SU-DHL-6 (cell line): ENCODE measurements at regions not wholly inside any gene's neighbourhood (a gene's known extent, or its start where the extent isn't known, plus 50 kb on each side); places are given as distances from the start of the nearest gene placed in this dataset.

Experiments
- H2AFZ ChIP-seq: fragments of 200-600 bp; sonication (generic); 2 replicates; pipeline ENCODE4 v1.6.1; 2014; ENCODE audit warnings: low read depth, mild to moderate bottlenecking, moderate library complexity, mixed read lengths, antibody characterized with exemption, low read length; ENCODE audit not compliant: severe bottlenecking
- H3F3A ChIP-seq: fragments of 200-600 bp; shearing (Covaris generic); 2 replicates; pipeline ENCODE4 v1.6.0; 2016; ENCODE audit warnings: antibody characterized with exemption, mild to moderate bottlenecking; ENCODE audit not compliant: insufficient read depth
- H3K27ac ChIP-seq: fragments of 200-600 bp; sonication (generic); 2 replicates; pipeline ENCODE4 v1.5.1; 2016; ENCODE audit warnings: low read depth, mild to moderate bottlenecking, low read length, moderate library complexity, mixed read lengths
- H3K27me3 ChIP-seq: fragments of 200-600 bp; sonication (generic), shearing (Covaris generic); 2 replicates; pipeline ENCODE4 v1.6.0; 2014; ENCODE audit warnings: mild to moderate bottlenecking, low read length
- H3K36me3 ChIP-seq: fragments of 200-600 bp; sonication (generic); 2 replicates; pipeline ENCODE4 v1.6.1; 2014; ENCODE audit warnings: mild to moderate bottlenecking, low read length, mixed read lengths
- H3K4me2 ChIP-seq: fragments of 300-600, 200-600 bp; shearing (Covaris generic), sonication (generic); 2 replicates; pipeline ENCODE4 v1.6.0; 2014; ENCODE audit warnings: low read length, low read depth, mild to moderate bottlenecking; ENCODE audit not compliant: poor library complexity, severe bottlenecking
- H3K4me3 ChIP-seq: fragments of 200-600 bp; sonication (generic); 2 replicates; pipeline ENCODE4 v1.5.1; 2014; ENCODE audit warnings: antibody characterized with exemption, low read length, mild to moderate bottlenecking, mixed read lengths; ENCODE audit not compliant: insufficient read depth, poor library complexity, severe bottlenecking
- H3K79me2 ChIP-seq: fragments of 200-600 bp; sonication (generic); 2 replicates; pipeline ENCODE4 v1.6.1; 2014; ENCODE audit warnings: mild to moderate bottlenecking, low read length, moderate library complexity; ENCODE audit not compliant: insufficient read depth
- H3K9ac ChIP-seq: fragments of 200-600 bp; sonication (generic); 2 replicates; pipeline ENCODE4 v1.7.0; 2014; ENCODE audit warnings: mild to moderate bottlenecking, low read length
- H3K9me2 ChIP-seq: fragments of 200-600 bp; sonication (generic); replicated peaks from 2 replicates; pipeline ENCODE4 v1.6.1; 2014; ENCODE audit warnings: low read length; ENCODE audit not compliant: insufficient read depth
- H3K9me3 ChIP-seq: fragments of 200-600 bp; sonication (generic); 2 replicates; pipeline ENCODE4 v1.6.1; 2014; ENCODE audit warnings: low read length, mixed read lengths; ENCODE audit not compliant: insufficient read depth
- H4K20me1 ChIP-seq: fragments of 200-600 bp; sonication (generic); 2 replicates; pipeline ENCODE4 v1.6.1; 2014; ENCODE audit warnings: low read depth, mild to moderate bottlenecking, antibody characterized with exemption, low read length, moderate library complexity, mixed read lengths
- EZH2phosphoT487 ChIP-seq: fragments of 200-600 bp; sonication (generic), shearing (Covaris generic); conservative IDR thresholded peaks from 2 replicates; pipeline ENCODE4 v1.6.1; 2018; ENCODE audit warnings: mild to moderate bottlenecking, antibody characterized with exemption, low read length, moderate library complexity, mixed read lengths
- TF ChIP-seq, protein P1 (sequence below): fragments of 200-600 bp; sonication (generic); IDR thresholded peaks from one replicate; pipeline ENCODE4 v1.5.1; 2017; ENCODE audit warnings: antibody characterized with exemption, mild to moderate bottlenecking, low read length, moderate library complexity; ENCODE audit not compliant: insufficient read depth, poor library complexity, severe bottlenecking

DNA sequence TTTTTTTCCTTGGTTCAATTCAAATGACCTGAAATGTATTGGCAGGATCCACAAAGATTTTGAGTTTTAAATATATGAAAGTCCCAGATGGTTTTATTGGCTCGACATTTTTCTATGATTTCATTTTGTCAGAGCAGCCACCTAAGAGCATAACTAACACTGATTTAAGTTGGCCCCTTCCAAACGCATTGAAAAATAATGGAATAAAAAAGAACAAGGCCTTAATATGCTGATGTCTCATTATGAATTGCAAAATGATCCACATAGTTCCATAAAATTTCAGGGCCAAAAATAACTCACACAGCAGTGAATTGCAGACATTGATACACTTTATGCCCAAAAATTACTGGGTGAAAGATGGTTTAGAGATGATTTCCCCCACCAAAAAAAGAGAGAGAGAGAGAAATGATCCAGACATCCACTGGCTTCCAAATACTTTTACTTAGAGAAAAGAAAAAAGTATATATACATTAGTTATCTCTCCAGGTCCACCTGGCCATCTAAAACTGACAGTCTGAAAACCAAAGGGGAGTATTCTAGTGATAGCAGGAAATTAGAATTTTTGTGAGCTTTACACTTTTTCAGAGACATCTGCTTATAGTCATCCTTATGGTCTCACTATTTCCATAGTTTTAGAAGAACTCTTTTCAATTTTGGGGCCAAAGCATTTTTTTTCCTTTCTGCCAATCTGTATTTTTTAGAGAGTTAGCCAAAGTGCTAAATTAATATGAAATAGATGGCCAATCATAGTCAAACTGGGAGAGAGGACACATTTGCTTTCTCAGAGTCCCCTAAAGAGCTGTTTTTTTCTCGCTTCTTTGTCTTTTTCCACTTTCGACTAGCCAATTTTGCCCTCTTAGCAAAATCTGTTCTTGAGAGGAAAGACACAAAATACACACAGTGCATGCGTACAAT is 213.5 kb upstream of the RND3 start:
- Histone ChIP-seq H3K36me3 (no peaks in the 10 kb centered on the region), H2AFZ (no peak overlapping the region), H3K4me2 (no peak overlapping the region), H3K79me2 (no peaks in the 10 kb centered on the region), H3K9ac (no peak overlapping the region), H3F3A (no peaks in the 10 kb centered on the region), H3K9me3 (no peaks in the 10 kb centered on the region), H3K27ac (no peak overlapping the region), H3K4me3 (no peak overlapping the region), H4K20me1 (no peaks in the 10 kb centered on the region), H3K9me2 (no peaks in the 10 kb centered on the region), H3K27me3 (no peaks in the 10 kb centered on the region)
- TF ChIP-seq EZH2phosphoT487, result no peak
- TF ChIP-seq, protein P1, sequence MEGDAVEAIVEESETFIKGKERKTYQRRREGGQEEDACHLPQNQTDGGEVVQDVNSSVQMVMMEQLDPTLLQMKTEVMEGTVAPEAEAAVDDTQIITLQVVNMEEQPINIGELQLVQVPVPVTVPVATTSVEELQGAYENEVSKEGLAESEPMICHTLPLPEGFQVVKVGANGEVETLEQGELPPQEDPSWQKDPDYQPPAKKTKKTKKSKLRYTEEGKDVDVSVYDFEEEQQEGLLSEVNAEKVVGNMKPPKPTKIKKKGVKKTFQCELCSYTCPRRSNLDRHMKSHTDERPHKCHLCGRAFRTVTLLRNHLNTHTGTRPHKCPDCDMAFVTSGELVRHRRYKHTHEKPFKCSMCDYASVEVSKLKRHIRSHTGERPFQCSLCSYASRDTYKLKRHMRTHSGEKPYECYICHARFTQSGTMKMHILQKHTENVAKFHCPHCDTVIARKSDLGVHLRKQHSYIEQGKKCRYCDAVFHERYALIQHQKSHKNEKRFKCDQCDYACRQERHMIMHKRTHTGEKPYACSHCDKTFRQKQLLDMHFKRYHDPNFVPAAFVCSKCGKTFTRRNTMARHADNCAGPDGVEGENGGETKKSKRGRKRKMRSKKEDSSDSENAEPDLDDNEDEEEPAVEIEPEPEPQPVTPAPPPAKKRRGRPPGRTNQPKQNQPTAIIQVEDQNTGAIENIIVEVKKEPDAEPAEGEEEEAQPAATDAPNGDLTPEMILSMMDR, result no peak

DNA sequence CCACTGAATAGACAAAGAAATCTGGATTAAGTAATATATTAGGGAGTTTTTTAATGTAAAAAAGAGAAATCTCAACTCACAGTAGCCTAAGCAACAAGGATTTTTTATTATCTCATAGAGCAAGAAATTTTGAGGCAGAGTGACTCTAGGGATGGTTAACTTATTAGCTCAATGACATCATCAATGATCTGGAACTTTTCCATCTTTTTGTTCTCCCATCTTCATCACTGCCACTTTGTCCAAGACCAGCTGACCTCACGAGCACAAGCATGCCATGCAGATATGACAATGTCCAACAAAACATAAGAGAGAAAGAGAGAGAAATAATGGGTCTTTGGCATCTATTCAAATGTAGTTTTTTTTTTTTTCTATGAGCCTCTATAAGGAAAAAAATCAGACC is 211.8 kb upstream of the RND3 start:
- Histone ChIP-seq H3K9me2 (no peaks in the 10 kb centered on the region), H3K9ac (no peak overlapping the region), H3K79me2 (no peaks in the 10 kb centered on the region), H3K9me3 (no peaks in the 10 kb centered on the region), H3K4me2 (no peak overlapping the region), H3F3A (no peaks in the 10 kb centered on the region), H2AFZ (no peak overlapping the region), H3K36me3 (no peaks in the 10 kb centered on the region), H3K27ac (no peak overlapping the region), H3K27me3 (no peaks in the 10 kb centered on the region), H4K20me1 (no peaks in the 10 kb centered on the region), H3K4me3 (no peak overlapping the region)
- TF ChIP-seq EZH2phosphoT487, result no peak
- TF ChIP-seq, protein P1, result no peak

DNA sequence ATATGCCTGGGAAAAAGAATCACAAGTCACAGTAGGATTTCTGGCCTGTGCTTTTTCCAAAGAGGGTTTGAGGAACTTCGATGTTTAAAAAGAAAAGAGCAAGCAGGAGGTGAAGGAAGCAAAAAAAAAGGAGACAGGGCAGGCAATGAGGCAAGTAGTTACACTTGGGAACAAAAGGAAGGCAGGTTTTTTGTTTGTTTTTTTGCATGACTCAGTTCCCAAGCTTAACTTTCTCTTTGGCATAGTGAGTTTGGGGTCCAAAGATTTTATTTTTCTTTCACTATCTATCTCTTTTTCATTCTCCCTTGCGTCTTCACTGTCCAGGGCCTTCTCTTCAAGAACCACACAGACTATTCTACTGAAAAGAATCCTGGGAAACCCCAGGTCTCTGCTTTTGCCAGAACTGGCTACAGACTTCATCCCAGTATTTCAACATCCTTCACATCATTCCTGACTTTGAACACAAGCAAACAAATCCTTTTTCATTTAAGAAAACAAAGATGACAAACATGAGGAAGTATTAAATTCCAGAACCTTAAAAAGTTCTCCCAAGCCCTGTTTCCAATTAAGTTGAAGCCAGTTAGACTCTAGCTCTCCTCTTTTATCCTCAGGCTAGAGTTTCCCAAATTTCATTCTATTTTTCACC is 210.7 kb upstream of the RND3 start:
- H3K36me3 ChIP-seq, result no peaks in the 10 kb centered on the region
- TF ChIP-seq, protein P1, result no peak
- H3K27me3 ChIP-seq, result no peaks in the 10 kb centered on the region
- no peaks in the 10 kb centered on the region for H3K9me3 ChIP-seq
- H3K4me2 ChIP-seq, result no peak overlapping the region
- H3K9ac ChIP-seq, result no peak overlapping the region
- H3K4me3 ChIP-seq, result no peak overlapping the region
- H3K79me2 ChIP-seq, result no peaks in the 10 kb centered on the region
- H3K9me2 ChIP-seq, result no peaks in the 10 kb centered on the region
- H2AFZ ChIP-seq, result no peak overlapping the region
- H4K20me1 ChIP-seq, result no peaks in the 10 kb centered on the region
- H3K27ac ChIP-seq, result no peak overlapping the region
- H3F3A ChIP-seq, result no peaks in the 10 kb centered on the region
